ENCODE measurements at regions not wholly inside any gene's neighbourhood (a gene's known extent, or its start where the extent isn't known, plus 50 kb on each side); places are given as distances from the start of the nearest gene placed in this dataset.

- no peak for DNase-seq (ENCODE audit: low spot score)
Measured at GRCh38 chr11:96607864-96608558, 218.2 kb downstream of the JRKL start.

- DNase-seq (ENCODE audit: low spot score), result no peak
Measured at GRCh38 chr11:96614101-96614500, 224.3 kb downstream of the JRKL start.

- no peak for DNase-seq (ENCODE audit: low spot score)
Measured at GRCh38 chr11:96614846-96615245, 225.0 kb downstream of the JRKL start.

- DNase-seq (ENCODE audit: low spot score), result no peak
Measured at GRCh38 chr11:96620464-96621044, 230.7 kb downstream of the JRKL start.

GRCh38 chr11:96621161-96621560 lies 231.3 kb downstream of the JRKL start:
- no peak for DNase-seq (ENCODE audit: low spot score)

GRCh38 chr11:96622026-96622634 lies 232.3 kb downstream of the JRKL start:
- DNase-seq (ENCODE audit: low spot score), result no peak

GRCh38 chr11:96624126-96624525 lies 234.3 kb downstream of the JRKL start:
- DNase-seq (ENCODE audit: low spot score), result no peak

GRCh38 chr11:96627376-96627775 lies 237.6 kb downstream of the JRKL start:
- DNase-seq (ENCODE audit: low spot score), result no peak

GRCh38 chr11:96635655-96636054 lies 245.8 kb downstream of the JRKL start:
- no peak for DNase-seq (ENCODE audit: low spot score)

GRCh38 chr11:96641261-96641660 lies 251.4 kb downstream of the JRKL start:
- no peak for DNase-seq (ENCODE audit: low spot score)

GRCh38 chr11:96642583-96642982 lies 252.8 kb downstream of the JRKL start:
- DNase-seq (ENCODE audit: low spot score), result no peak

GRCh38 chr11:96643173-96643572 lies 253.4 kb downstream of the JRKL start:
- DNase-seq (ENCODE audit: low spot score), result no peak

GRCh38 chr11:96647621-96648020 lies 257.8 kb downstream of the JRKL start:
- no peak for DNase-seq (ENCODE audit: low spot score)

- DNase-seq (ENCODE audit: low spot score), result no peak
Measured at GRCh38 chr11:96648991-96649390, 259.2 kb downstream of the JRKL start.

GRCh38 chr11:96652516-96652915 lies 262.7 kb downstream of the JRKL start:
- DNase-seq (ENCODE audit: low spot score), result no peak

GRCh38 chr11:96655474-96655873 lies 265.7 kb downstream of the JRKL start:
- DNase-seq (ENCODE audit: low spot score), result no peak

GRCh38 chr11:96658436-96658835 lies 268.6 kb downstream of the JRKL start:
- no peak for DNase-seq (ENCODE audit: low spot score)

GRCh38 chr11:96664110-96664509 lies 274.3 kb downstream of the JRKL start:
- DNase-seq (ENCODE audit: low spot score), result no peak

- DNase-seq (ENCODE audit: low spot score), result no peak
Measured at GRCh38 chr11:96680211-96681018, 290.6 kb downstream of the JRKL start.

- no peak for DNase-seq (ENCODE audit: low spot score)
Measured at GRCh38 chr11:96681019-96681716, 291.4 kb downstream of the JRKL start.

GRCh38 chr11:96694338-96694737 lies 304.5 kb downstream of the JRKL start:
- no peak for DNase-seq (ENCODE audit: low spot score)

- no peak for DNase-seq (ENCODE audit: low spot score)
Measured at GRCh38 chr11:96696731-96697130, 306.9 kb downstream of the JRKL start.

Measured in umbilical cord (tissue), 1 donor.